ENCODE measurements at regions not wholly inside any gene's neighbourhood (a gene's known extent, or its start where the extent isn't known, plus 50 kb on each side); places are given as distances from the start of the nearest gene placed in this dataset.
A peak's percentile ranks its signal among the peaks of the same experiment; 100 is the strongest.
"Not testable (repeated sequence)": the region's sequence is repeated elsewhere in the genome, so short reads cannot be mapped to it uniquely, and the experiment has no call there.

DNA sequence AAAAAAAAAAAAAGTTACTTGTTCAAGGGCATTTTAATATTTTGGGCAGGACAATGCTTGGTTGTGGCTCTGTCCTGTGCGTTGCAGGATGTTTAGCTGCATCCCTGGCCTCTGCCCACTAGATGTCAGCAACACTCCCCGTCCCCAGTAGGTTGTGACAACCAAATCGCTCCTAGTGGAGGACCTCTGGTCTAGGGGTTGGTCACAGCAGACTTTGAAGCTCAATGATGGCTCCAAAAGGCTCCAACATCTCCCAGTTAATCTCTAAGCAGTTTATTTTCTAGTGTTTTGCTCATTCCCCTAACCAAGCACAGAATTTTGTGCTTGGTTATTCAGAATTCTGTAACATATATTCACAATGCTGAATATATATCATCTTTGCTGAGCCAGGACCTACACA lies 67.0 kb downstream of the CHRNA1 start:
- DNase-seq (ENCODE audit: low read depth) = peak; percentile 57

DNA sequence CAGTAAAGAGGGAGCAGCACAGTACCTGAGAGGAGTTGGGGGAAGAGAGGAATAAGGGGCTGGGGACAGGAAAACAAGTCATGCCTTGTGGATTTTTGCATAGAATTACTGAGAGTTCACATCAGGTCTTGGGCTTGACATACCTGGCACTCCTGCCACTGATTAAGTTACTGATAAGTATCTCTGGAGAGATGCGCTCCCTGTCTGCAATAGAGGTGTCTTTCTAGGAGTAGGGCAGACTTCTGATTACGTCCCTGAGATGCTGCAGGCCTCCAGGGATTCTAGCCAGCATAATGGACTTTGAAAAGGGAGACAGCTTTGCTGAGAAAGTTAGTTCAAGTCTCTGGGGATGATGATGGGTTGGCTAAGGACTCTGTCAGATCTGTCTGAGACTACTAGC lies 69.4 kb downstream of the CHRNA1 start:
- no peak for DNase-seq (ENCODE audit: low read depth)

GRCh38 chr2:174694196-174694878 lies 69.9 kb downstream of the CHRNA1 start:
- no peak for DNase-seq (ENCODE audit: low read depth)

GRCh38 chr2:174693344-174693743 lies 70.9 kb downstream of the CHRNA1 start:
- DNase-seq (ENCODE audit: low read depth) = no peak

DNA sequence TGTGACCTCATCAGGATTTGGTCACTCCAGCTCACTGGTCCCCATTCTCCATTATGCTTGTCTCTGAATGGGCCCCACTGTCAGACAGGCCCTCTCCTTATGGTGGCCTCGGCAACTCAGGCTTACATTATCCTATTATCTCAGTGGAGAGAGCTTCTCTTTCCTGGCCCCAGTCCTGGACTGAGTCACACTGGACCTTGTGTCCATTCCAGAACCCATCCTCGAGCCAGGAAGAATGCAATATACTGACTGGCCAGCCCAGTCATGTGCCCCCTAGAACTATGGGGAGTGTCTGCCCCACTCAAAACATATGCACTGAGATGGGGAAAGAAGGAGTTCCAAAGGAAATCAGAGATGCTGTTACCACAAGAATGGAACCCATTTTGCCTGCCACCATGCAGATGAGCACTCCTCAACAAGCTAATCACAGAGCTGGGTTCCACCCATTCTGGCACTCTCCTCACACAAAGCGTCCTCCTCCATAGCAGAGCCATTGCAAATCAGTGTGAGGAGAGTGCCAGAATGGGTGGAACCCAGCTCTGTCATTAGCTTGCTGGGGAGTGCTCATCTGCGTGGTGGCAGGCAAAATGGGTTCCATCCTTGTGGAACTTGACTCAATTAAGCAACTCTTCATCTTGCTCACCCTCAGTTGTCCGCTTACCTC lies 71.9 kb downstream of the CHRNA1 start:
- no peak for DNase-seq (ENCODE audit: low read depth)

DNA sequence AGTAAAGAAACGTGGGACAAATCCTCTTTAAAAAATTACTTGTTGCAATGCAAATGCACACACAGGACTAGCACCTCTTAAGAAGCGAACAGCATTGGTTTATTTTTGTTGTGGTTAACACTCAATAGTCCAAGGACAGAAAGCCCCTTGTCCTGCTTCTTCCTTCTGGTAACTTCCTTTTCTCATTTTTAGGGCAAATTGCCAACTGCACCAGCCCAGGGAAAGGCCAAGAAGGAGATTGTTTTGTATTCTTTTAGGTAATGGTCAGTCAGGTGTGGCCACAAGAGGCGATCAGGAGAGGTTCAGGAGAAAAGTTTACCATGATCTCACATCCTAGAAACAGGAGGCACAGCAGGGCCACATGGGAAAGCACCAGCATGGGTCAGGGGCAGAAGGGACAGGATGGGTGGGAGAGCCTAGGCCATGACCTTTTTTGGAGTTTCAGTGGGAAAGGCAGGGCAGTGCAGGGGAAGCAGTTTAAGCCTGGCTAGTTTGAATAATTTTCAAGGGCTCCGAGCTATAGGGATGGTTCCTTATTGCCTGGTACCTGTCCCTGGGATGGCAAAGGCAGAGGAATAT lies 73.0 kb downstream of the CHRNA1 start:
- DNase-seq (ENCODE audit: low read depth) = no peak

DNA sequence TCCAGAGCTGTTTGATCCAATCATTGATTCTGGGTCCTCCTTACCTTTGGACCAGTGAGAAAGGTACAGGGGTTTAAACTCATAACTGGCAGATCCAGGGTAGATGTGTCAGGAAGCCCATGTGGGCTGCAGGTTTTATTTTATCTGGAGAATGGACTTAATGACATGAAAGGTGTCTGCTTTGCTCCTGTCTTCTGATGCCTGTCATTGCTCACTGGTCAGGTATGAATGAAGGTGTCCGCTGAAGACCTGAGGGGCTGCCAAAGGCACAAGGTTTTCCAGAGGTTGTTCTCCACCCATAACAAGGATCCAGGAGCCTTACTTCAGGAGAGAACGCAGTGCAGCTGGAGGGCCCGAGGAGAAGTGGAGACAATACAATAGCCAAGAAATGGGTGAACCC lies 74.2 kb downstream of the CHRNA1 start:
- DNase-seq (ENCODE audit: low read depth) = no peak

GRCh38 chr2:174688079-174688478 lies 76.2 kb downstream of the CHRNA1 start:
- DNase-seq (ENCODE audit: low read depth) = no peak

- DNase-seq (ENCODE audit: low read depth) = no peak
Measured at GRCh38 chr2:174686430-174686829, 77.8 kb downstream of the CHRNA1 start.

DNA sequence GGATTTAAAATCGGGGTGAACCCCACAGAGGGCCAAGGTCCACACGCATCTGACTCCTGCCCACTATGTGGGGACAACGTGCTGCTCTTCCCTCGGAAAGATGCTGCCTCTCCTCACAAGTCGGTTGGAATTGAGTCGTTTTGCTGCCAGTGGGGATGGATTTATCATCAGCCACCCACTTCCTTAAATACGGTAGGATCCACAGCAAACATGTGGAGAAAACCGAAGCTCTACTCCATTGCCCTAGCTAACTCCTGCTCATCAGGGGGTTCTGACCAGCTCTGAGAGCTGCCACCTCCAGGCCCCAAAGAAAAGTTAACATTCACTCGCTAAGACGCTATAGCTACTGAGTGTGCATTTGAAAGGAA lies 80.9 kb downstream of the CHRNA1 start:
- peak; percentile 50 for DNase-seq (ENCODE audit: low read depth)

DNA sequence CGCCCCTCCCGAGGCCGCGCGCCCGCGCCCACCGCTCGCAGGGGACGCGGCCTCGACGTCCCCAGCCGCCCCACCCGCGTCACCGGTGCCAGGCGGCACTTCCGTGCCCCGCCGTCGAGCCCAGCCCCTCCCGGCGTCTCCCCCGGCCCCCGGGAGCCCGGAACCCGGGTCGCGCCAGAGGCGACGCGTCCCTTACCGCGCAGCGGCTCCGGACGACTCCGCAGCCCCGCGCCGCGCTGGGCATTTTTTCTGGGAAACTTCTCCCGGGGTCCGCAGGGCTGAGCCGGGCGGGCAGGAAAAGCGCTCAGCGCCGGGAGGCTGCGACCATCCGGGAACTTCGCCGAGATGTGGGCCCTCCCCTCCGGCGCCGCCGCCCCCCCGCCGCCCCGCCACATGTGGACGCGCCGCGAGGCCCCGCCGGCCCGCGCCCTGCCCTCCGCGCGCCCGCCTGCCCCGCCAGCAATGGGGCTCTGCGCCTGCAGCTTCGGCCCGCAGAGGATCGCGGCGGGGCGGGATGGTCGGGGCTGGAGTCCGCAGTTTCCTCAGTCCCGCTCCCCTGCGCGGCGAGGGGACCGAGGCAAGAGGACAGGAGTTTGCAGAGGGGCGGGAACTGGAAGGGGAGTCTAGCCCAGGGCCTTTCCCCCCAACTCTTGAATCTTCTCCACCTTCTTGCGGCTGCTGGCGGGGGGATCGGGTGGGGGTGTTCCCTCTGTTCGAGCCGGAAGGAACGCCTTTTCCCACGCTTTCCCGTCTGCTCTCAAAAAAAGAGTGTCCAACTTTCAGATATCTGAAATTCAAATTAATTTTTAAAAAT lies 81.5 kb downstream of the CHRNA1 start:
- DNase-seq (ENCODE audit: low read depth) = peak; percentile 77

DNA sequence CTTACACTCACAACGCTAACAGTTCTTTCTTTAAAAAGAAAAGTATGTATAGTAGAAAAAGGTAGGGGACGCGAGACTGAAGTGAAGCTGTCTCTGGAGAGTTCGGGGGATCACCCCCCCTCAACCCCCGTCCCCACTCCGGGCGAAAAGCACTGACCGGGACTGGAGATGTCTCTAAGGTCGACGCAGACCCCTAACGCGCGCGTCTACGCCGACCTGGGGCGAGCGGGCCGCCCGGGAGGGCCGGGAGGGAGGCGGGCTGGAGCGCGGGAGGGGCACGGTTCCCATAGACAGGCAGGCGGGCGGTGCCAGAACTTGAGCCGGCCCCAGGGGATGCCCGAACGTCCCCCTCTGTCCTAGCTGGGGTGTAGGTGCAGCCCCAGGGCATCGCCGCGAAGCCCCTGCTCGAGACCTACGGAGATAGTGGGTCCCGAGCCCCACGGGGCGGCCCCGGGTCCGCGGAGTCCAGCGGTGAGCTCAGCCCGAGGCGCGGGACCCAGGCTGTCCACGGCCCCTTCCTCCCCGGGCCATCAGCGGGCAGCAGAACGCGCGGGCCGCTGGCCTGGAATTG lies 82.2 kb downstream of the CHRNA1 start:
- peak; percentile 50 for DNase-seq (ENCODE audit: low read depth)

DNA sequence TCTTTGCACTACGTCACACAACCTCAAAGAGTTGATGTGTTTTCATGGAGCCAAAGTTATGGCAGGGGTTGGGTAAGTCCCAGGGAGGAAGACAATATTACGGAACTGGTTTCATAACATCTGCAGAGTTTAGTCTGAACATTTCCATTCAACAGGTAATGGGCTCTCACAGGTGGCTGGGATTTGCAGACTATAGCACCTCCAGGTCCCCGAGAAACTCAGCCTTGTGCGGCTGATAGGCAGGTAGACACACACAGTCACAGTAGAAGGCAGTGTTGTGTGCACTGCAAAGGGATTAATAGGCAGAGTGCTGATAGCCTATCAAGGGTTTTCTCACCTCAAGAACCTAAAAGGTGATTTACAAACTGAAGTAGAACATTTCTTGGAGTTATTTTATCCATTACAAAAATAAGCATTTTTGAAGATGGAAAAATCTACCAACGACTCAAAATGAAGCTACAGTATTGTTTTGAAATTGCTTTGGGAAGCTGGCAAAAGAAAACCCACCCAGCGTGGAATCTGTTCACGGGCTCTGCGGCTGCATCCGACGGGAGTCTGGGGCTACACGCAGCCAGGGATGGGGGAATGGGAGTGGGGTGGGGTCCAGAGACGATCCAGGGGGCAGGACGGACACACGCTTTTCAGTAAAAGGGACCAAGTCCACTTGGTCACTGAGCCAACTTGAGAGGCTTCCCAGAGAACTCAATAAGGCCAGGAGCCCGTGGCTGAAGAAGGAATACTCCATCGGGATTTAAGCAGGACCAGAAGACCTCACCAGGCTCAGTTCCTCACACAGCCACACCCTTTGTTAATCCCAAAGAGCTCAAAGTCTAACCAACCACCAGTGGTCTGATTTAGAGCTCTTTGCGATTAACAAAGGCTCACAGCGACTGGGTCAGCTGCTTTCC lies 82.9 kb downstream of the CHRNA1 start:
- peak; percentile 33 for DNase-seq (ENCODE audit: low read depth)

- no peak for DNase-seq (ENCODE audit: low read depth)
Measured at GRCh38 chr2:174680221-174680620, 82.6 kb upstream of the WIPF1 start.

DNA sequence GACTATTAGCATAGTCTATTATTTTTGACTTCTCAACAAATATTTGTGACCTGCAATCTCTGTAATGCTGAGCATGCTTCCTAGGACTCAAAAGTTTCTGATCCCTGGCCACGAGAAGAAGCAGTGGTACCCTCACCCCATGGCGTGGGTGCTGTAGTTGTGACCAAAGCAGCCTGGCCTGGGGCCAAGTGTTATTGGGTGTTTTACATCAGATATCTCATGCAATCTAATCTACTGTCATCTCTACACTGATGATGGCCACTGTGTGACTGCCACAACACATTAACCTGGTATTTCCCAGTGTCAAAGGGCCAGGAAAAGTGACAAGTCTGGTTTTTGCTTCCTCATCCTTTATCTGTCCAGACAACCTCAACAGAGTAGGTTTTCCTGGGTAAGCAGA lies 80.8 kb upstream of the WIPF1 start:
- DNase-seq (ENCODE audit: low read depth) = no peak

DNA sequence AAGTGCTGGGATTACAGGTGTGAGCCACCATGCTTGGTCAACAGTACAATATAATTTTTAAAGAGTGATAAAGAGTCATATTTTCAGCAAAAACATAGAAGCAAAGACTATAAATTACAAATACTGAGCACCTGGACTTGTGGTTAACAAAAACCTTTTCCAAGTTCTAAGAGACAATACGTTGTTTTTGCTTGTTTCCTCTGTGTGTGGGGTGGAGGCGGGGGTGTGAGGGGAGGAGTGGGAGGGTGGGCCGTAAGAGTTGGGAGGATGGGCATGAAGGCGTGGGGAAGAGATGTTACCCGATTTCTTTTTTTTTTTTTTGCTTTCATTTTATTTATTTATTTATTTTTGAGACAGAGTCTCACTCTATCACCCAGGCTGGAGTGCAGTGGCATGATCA lies 78.0 kb upstream of the WIPF1 start:
- no peak for DNase-seq (ENCODE audit: low read depth)

- no peak for DNase-seq (ENCODE audit: low read depth)
Measured at GRCh38 chr2:174673876-174674275, 76.3 kb upstream of the WIPF1 start.

GRCh38 chr2:174673440-174673839 lies 75.8 kb upstream of the WIPF1 start:
- no peak for DNase-seq (ENCODE audit: low read depth)

GRCh38 chr2:174671532-174671931 lies 73.9 kb upstream of the WIPF1 start:
- not testable (repeated sequence) for DNase-seq (ENCODE audit: low read depth)

GRCh38 chr2:174670446-174670845 lies 72.8 kb upstream of the WIPF1 start:
- DNase-seq (ENCODE audit: low read depth) = no peak

DNA sequence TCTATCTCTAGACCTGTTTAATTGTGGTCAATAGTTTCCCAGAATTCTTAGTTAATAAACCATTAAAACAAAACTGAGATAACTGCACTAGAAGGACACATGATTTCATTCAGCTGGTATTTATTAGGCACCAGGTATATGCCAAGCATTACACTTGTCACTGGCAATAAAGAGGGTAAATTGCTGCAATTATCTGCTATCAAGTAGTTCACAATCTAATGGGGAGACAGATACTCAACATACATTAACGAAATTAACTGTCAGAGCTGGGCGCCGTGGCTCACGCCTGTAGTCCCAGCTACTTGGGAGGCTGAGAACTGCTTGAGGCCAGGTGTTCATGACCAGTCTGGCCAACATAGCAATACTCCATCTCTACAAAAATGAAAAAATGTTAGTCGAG lies 71.7 kb upstream of the WIPF1 start:
- no peak for DNase-seq (ENCODE audit: low read depth)
